RWPE2 (cell line): ENCODE measurements at regions not wholly inside any gene's neighbourhood (a gene's known extent, or its start where the extent isn't known, plus 50 kb on each side); places are given as distances from the start of the nearest gene placed in this dataset.
"Not testable (repeated sequence)": the region's sequence is repeated elsewhere in the genome, so short reads cannot be mapped to it uniquely, and the experiment has no call there.

Experiments
- ATAC-seq: fragments of 200-7000 bp; cut with Tn5 transposase; 3 replicates; pipeline ENCODE4 v1.9.1; 2021; ENCODE audit warnings: low read depth
- DNase-seq: peaks from one replicate; pipeline ENCODE4 v3.0.0-alpha.2; 2020; ENCODE audit warnings: low spot score
- H3K27ac ChIP-seq: fragments of 450-650 bp; 2 replicates; pipeline ENCODE4 v1.5.1; 2017; ENCODE audit warnings: mild to moderate bottlenecking; ENCODE audit not compliant: poor library complexity, severe bottlenecking
- H3K27me3 ChIP-seq: fragments of 250-450 bp; sonication (Bioruptor Pico); 2 replicates; pipeline ENCODE4 v1.5.1; 2021; ENCODE audit warnings: mild to moderate bottlenecking, moderate library complexity; ENCODE audit not compliant: insufficient read depth, poor library complexity, severe bottlenecking
- H3K36me3 ChIP-seq: fragments of 250-450 bp; sonication (Bioruptor Pico); 2 replicates; pipeline ENCODE4 v1.5.1; 2020; ENCODE audit warnings: low read depth, mild to moderate bottlenecking, moderate library complexity
- H3K4me1 ChIP-seq: fragments of 250-450 bp; sonication (Bioruptor Pico); 2 replicates; pipeline ENCODE4 v1.5.1; 2021; ENCODE audit warnings: mild to moderate bottlenecking, moderate library complexity; ENCODE audit not compliant: insufficient read depth, poor library complexity, severe bottlenecking
- H3K4me3 ChIP-seq: fragments of 250-450 bp; sonication (Bioruptor Pico); 2 replicates; pipeline ENCODE4 v1.5.1; 2021; ENCODE audit warnings: mild to moderate bottlenecking, moderate library complexity; ENCODE audit not compliant: severe bottlenecking
- H3K9me3 ChIP-seq: fragments of 250-450 bp; sonication (Bioruptor Pico); 2 replicates; pipeline ENCODE4 v1.5.1; 2021; ENCODE audit warnings: mild to moderate bottlenecking, moderate library complexity; ENCODE audit not compliant: severe bottlenecking
- TF ChIP-seq, protein P1 (sequence below): fragments of 450-650 bp; IDR thresholded peaks from one replicate; pipeline ENCODE4 v1.5.1; 2017; ENCODE audit warnings: mild to moderate bottlenecking, moderate library complexity; ENCODE audit not compliant: poor library complexity, severe bottlenecking

DNA sequence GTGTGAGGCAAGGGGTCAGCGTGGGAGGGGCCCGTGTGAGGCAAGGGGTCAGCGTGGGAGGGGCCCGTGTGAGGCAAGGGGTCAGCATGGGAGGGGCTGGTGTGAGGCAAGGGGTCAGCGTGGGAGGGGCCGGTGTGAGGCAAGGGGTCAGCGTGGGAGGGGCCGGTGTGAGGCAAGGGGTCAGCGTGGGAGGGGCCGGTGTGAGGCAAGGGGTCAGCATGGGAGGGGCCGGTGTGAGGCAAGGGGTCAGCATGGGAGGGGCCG is 119.2 kb downstream of the SEPTIN14 start:
- H3K27me3 ChIP-seq, H3K9me3 ChIP-seq, DNase-seq, H3K27ac ChIP-seq, H3K4me3 ChIP-seq, H3K36me3 ChIP-seq, ATAC-seq, H3K4me1 ChIP-seq: not testable (repeated sequence)

DNA sequence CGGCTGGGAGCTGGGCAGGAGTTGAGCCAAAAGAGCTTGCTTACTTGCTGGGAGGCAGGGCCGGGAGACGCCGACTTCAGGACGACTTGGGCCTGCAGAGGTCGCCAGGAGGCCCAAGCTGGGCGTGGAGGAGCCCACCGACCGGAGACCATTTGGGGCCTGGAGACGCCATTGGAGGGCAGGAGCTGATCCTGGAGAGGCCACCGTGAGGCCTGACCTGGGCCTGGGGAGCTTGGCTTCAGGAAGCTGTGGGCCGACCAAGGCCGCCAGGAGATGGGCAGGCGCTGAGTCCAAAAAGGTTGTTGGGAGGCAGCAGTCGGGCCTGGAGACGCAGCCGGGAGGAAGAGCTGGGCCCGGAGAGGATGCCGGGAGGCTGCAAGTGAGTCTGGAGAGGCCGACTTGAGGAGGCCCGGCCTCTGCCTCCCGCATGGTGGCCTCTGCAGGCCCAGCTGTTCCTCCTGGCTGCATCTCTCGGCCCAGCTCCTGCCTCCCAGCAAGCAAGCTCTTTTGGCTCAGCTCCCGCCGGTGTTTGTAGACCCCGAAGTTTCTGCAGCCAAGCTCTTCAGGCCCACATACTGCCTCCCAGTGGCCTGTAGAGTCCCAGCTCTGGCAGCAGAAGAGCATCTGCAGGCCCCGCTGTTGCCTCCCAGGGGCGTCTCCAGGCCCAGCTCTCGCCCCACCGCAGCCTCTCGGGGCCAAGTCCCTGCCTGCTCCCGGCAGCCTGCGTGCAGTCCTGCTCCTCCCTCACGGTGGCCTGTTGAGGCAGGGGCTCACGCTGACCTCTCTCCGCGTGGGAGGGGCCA is 119.7 kb downstream of the SEPTIN14 start:
- not testable (repeated sequence) for ATAC-seq, DNase-seq, H3K4me1 ChIP-seq, H3K36me3 ChIP-seq, H3K27ac ChIP-seq, H3K9me3 ChIP-seq, H3K27me3 ChIP-seq, H3K4me3 ChIP-seq

DNA sequence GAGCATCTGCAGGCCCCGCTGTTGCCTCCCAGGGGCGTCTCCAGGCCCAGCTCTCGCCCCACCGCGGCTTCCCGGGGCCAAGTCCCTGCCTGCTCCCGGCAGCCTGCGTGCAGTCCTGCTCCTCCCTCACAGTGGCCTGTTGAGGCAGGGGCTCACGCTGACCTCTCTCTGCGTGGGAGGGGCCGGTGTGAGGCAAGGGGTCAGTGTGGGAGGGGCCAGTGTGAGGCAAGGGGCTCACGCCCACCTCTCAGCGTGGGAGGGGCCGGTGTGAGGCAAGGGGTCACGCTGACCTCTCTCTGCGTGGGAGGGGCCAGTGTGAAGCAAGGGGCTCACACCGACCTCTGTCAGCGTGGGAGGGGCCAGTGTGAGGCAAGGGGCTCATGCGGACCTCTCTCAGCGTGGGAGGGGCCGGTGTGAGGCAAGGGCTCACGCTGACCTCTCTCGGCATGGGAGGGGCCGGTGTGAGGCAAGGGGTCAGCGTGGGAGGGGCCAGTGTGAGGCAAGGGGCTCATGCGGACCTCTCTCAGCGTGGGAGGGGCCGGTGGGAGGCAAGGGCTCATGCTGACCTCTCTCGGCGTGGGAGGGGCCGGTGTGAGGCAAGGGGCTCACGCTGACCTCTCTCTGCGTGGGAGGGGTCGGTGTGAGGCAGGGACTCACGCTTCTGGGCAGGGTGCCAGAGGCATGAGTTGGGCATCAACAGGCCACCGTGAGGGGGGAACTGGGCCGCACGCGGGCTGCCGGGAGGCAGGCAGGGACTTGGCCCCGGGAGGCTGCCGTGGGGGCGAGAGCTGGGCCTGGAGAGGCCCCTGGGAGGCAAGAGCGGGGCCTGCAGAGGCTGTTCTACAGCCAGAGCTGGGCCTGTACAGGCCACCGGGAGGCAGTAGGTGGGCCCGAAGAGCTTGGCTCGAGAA is 120.6 kb downstream of the SEPTIN14 start:
- H3K27me3 ChIP-seq, DNase-seq, H3K4me3 ChIP-seq, H3K36me3 ChIP-seq, H3K27ac ChIP-seq, H3K4me1 ChIP-seq, ATAC-seq, H3K9me3 ChIP-seq: not testable (repeated sequence)

DNA sequence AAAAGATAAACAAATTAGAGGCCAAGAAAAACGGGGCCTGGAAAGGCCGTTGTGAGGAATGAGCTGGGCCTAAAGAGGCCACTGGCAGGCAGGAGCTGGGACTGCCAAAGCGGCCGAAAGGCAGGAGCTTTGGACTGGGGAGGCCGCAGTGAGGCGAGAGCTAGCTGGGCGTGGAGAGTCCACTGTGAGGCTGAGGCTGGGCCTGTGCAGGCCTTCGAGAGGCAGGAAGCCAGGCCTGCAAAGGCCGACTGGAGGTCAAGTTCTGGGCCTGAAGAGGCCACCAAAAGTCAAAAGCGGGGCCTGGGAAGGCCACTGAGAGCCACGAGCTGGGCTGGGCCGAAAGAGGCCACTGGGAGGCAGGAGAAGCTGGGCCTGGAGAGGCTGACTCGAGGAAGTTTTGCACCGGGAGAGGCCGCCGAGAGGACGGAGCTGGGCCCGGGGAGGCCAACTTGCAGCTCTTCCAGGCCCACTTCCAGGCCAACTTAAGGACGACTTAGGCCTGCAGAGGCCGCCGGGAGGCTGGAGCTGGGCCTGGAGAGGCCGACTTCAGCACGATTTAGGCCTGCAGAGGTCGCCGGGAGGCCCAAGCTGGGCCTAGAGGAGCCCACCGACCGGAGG is 121.8 kb downstream of the SEPTIN14 start:
- not testable (repeated sequence) for DNase-seq, H3K27me3 ChIP-seq, ATAC-seq, H3K27ac ChIP-seq, H3K4me1 ChIP-seq, H3K36me3 ChIP-seq, H3K4me3 ChIP-seq, H3K9me3 ChIP-seq

DNA sequence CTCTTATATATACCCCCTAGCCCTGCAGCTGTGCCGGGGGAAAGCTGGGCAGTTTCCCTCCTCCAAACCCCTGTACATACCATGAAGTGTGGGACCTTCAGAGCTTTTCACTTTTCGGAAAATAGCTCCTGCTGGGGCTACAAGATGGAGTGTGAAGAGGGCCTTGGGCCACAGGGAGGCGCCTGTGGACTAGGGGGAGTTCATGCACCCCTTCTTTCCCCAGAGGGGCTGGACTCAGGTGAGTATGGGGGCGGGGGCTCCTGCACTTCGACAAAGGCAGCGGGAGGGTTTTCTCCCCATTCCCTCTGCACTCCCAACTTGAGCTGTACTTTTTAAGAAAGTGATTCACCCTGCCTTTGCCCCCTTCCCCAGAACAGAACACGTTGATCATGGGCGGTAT is 122.5 kb downstream of the SEPTIN14 start:
- not testable (repeated sequence) for H3K27me3 ChIP-seq, H3K4me3 ChIP-seq, ATAC-seq, H3K36me3 ChIP-seq, H3K27ac ChIP-seq, H3K4me1 ChIP-seq, H3K9me3 ChIP-seq, DNase-seq

DNA sequence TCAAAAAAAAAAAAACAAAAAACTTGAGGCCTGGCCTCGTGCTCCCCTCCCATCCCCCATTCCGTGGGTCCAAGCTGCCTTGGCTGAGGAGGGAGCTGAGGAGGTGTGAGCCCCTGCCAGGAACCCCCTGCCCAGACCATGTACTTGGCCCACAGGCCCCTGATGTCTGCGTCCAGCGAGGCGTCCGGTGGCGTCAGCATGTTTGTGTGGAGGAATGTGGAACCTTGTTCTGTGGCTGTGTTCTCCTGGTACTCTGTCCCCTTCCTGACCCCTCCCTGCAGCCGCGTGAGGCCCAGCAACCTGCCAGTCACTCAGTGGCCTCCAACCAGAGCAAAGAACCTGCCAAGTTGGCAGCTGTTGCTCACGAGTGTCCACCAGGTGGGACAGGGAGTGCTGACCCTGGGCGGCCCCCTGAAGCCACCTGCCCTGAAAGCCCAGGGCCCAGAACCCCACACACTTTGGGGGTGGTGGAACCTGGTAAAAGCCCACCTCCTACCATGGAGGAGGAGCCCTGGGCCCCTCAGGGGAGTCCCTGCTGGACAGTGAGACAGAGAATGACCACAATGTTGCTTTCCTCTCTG is 125.8 kb downstream of the SEPTIN14 start:
- H3K27me3 ChIP-seq: not testable (repeated sequence)

DNA sequence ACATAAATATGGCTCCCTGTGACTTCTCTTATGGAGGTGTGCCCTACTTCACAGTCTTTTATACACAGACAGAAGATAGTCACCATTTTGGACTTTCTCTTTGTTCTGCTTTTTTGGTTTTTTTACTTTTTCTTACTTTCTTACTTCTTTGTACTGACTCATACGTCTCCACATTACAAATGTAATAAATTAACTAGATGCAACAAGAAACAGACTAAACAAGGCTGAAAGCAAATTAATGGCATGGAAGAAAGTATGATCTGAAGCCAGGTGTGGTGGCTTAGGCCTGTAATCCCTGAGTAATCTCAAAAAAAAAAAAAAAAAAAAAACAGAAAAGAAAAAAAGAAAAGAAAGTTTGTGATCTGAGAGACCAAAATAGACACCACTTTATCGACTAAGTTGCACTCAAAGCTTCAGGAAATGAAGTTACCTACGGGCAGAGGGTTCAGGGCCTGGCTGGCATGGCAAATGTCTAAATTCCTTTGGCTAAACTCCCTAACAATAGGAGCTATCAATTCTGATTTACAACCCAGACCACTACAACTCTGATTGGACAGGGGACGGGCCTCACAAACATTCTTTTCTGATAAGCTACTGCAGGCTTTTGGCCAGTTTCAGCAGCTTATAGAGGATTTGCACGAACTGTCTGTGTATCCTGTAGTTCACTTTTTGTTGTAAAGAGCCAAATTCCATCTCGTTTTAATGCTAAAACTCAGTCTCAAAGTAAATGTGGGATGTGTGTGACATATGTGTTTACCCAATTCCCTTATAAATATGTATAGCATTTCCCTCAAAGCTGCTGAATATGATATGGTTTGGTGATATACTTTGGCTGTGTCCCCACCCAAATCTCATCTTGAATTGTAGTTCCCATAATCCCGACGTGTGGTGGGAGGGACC is 129.1 kb downstream of the SEPTIN14 start:
- TF ChIP-seq, protein P1, sequence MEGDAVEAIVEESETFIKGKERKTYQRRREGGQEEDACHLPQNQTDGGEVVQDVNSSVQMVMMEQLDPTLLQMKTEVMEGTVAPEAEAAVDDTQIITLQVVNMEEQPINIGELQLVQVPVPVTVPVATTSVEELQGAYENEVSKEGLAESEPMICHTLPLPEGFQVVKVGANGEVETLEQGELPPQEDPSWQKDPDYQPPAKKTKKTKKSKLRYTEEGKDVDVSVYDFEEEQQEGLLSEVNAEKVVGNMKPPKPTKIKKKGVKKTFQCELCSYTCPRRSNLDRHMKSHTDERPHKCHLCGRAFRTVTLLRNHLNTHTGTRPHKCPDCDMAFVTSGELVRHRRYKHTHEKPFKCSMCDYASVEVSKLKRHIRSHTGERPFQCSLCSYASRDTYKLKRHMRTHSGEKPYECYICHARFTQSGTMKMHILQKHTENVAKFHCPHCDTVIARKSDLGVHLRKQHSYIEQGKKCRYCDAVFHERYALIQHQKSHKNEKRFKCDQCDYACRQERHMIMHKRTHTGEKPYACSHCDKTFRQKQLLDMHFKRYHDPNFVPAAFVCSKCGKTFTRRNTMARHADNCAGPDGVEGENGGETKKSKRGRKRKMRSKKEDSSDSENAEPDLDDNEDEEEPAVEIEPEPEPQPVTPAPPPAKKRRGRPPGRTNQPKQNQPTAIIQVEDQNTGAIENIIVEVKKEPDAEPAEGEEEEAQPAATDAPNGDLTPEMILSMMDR: no peak
- ATAC-seq (peak; percentile 17; the same call in 1 of the 3 replicates), DNase-seq (no peak)
- Histone ChIP-seq H3K36me3 (no peaks in the 10 kb centered on the region), H3K9me3 (no peaks in the 10 kb centered on the region), H3K27me3 (no peaks in the 10 kb centered on the region), H3K4me3 (no peak overlapping the region), H3K27ac (no peak overlapping the region), H3K4me1 (peaks cover 6% of the 10 kb centered on the region)

More for the DNA sequence above, 125.8 kb downstream of the SEPTIN14 start:
- not testable (repeated sequence) for ATAC-seq, H3K9me3 ChIP-seq, H3K27ac ChIP-seq, H3K36me3 ChIP-seq, H3K4me3 ChIP-seq, DNase-seq, H3K4me1 ChIP-seq
